ENCODE measurements at regions not wholly inside any gene's neighbourhood (a gene's known extent, or its start where the extent isn't known, plus 50 kb on each side); places are given as distances from the start of the nearest gene placed in this dataset.

DNA sequence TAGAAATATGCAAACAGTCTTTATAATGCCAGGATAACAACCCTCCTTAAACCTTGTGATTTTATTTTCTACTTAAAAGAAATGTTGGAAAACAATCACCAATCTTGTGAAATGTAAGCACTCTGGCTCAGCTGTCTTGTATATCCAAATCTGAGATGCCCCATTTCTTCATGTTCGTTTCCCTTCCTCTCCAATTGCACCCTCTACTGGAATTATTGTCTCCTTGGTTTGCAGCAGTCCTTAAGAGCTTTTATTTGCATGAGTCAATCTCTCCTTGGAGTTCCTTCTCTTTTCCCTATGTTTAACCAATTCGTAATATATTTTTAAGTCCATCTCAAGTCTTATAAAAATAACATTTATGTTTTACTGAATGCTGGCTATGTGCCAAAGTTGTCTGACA, 362.0 kb upstream of the CDH10 start:
- DNase-seq (no peak), ATAC-seq (no peak)
- no peak overlapping the region for H3K4me3 ChIP-seq
- TF ChIP-seq, protein P1, sequence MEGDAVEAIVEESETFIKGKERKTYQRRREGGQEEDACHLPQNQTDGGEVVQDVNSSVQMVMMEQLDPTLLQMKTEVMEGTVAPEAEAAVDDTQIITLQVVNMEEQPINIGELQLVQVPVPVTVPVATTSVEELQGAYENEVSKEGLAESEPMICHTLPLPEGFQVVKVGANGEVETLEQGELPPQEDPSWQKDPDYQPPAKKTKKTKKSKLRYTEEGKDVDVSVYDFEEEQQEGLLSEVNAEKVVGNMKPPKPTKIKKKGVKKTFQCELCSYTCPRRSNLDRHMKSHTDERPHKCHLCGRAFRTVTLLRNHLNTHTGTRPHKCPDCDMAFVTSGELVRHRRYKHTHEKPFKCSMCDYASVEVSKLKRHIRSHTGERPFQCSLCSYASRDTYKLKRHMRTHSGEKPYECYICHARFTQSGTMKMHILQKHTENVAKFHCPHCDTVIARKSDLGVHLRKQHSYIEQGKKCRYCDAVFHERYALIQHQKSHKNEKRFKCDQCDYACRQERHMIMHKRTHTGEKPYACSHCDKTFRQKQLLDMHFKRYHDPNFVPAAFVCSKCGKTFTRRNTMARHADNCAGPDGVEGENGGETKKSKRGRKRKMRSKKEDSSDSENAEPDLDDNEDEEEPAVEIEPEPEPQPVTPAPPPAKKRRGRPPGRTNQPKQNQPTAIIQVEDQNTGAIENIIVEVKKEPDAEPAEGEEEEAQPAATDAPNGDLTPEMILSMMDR (IDR thresholded peaks at IDR 0.05), result no peak
- no peaks in the 10 kb centered on the region for H3K36me3 ChIP-seq (ENCODE audit: low read depth)
- peaks cover 33% of the 10 kb centered on the region for H3K9me3 ChIP-seq
- no peaks in the 10 kb centered on the region for H3K4me1 ChIP-seq (ENCODE audit: low read depth)
- intact Hi-C loops (cut with DNase I, micrococcal nuclease), result no loop called here

DNA sequence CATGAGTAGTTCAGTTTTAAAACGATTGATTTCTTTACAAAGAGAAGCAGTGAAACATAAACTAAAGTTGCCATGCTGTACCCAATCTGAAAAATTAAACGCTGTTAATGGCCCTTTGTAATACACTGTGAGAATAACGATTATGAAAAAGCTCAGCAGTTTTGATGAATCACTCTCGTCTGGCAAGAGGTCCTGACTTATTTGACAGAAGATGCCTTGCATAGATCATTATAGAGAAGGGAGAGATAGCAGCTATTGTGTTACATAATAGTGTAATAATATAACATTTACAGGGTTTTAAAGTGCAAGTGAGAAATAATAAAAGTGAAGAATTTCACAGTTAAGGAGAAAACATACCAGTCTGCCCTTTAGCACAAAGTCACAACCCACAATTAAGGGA, 361.5 kb upstream of the CDH10 start:
- ATAC-seq, result no peak
- Histone ChIP-seq H3K4me1 (ENCODE audit: low read depth) (no peaks in the 10 kb centered on the region), H3K4me3 (no peak overlapping the region), H3K36me3 (ENCODE audit: low read depth) (no peaks in the 10 kb centered on the region), H3K9me3 (peaks cover 30% of the 10 kb centered on the region)
- DNase-seq, result no peak
- TF ChIP-seq, protein P1 (IDR thresholded peaks at IDR 0.05), result no peak
- intact Hi-C loops (cut with DNase I, micrococcal nuclease), result no loop called here

DNA sequence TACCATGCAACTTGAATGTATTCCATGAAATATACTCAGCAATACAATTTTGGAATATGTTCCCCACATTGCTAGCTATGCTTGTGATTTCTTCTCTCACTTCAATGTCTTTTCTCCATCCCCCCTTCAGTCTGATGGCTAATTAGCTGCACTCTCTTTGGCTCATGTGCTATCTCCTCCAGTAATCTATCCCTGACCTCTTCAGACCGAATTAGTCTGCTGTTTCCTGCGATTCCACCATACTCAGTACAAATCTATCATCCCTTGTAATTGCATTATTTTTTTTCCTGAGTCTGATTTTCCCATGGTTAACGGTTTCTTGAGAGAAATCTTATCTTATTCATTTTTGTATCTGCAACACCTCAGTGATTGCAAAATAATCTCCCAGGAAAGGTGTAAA, 360.7 kb upstream of the CDH10 start:
- peaks cover 28% of the 10 kb centered on the region for H3K9me3 ChIP-seq
- intact Hi-C loops (cut with DNase I, micrococcal nuclease), result no loop called here

DNA sequence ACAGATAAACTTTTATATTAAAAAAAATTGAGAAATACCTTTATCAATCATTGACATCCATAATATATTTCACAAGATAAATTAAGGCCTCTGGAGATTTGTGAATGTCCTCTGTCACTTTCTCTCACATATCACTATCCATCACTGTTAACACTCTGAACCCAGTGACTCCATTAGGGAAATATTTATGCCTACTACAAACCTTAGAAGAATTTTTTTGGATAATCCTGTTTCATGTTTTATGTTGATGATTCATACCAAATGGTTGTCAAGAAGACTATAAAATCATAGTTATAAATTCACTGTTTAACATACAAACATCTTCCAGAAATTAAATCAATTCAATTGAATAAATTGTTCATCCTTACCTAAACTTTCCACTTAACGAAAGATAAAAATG, 357.6 kb upstream of the CDH10 start:
- TF ChIP-seq, protein P1 (IDR thresholded peaks at IDR 0.05), result no peak
- no peak for ATAC-seq
- Histone ChIP-seq H3K4me1 (ENCODE audit: low read depth) (no peaks in the 10 kb centered on the region), H3K9me3 (peaks cover 17% of the 10 kb centered on the region), H3K4me3 (no peak overlapping the region), H3K36me3 (ENCODE audit: low read depth) (no peaks in the 10 kb centered on the region)
- no peak for DNase-seq
- intact Hi-C loops (cut with DNase I, micrococcal nuclease), result no loop called here

More for the DNA sequence above, 360.7 kb upstream of the CDH10 start:
- no peak for ATAC-seq
- no peaks in the 10 kb centered on the region for H3K4me1 ChIP-seq (ENCODE audit: low read depth)
- no peaks in the 10 kb centered on the region for H3K36me3 ChIP-seq (ENCODE audit: low read depth)
- TF ChIP-seq, protein P1 (IDR thresholded peaks at IDR 0.05), result no peak
- no peak overlapping the region for H3K4me3 ChIP-seq
- DNase-seq, result no peak

DNA sequence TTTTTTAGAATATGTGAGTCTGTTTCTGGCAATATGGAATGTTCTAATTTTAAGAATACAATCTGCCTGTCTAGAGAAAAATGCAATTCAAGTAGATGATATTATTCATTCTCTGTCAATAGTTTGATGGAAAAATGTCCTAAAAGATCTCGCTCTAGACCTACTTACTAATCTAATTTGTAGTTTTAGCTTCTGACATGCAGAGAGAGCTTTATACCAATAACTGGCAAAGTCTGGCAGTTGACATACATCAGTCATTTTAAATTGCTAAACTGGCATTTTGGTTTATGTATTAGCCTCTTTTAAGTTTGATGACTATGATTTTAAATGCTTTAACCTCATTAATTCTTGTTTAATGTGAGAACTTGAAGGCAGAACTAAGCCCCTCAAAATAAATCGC, 355.0 kb upstream of the CDH10 start:
- peaks cover 14% of the 10 kb centered on the region for H3K9me3 ChIP-seq
- H3K36me3 ChIP-seq (ENCODE audit: low read depth), result no peaks in the 10 kb centered on the region
- TF ChIP-seq, protein P1 (IDR thresholded peaks at IDR 0.05), result no peak
- intact Hi-C loops (cut with DNase I, micrococcal nuclease), result no loop called here
- no peak overlapping the region for H3K4me3 ChIP-seq
- no peaks in the 10 kb centered on the region for H3K4me1 ChIP-seq (ENCODE audit: low read depth)
- DNase-seq (no peak), ATAC-seq (no peak)

DNA sequence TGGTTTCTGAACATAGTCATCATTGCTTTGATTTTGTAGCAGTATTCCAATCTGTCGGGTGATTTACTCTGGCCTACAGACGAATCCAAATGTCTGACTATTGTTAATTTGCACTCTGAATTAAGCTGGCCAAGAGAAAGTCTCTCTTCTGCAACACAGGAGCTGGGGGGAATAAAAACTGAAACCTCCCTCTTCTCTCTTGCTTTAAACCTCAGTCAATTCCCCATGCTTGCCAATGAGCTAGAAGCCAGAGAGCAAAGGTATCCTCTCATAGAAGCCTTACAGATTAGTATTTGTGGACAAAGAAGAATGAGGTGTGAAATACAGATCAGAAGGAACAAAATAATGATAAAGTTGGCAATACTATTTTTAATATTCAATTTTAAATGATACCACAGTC, 353.9 kb upstream of the CDH10 start:
- Histone ChIP-seq H3K9me3 (peaks cover 15% of the 10 kb centered on the region), H3K36me3 (ENCODE audit: low read depth) (no peaks in the 10 kb centered on the region), H3K4me3 (no peak overlapping the region), H3K4me1 (ENCODE audit: low read depth) (no peaks in the 10 kb centered on the region)
- no peak for ATAC-seq
- intact Hi-C loops (cut with DNase I, micrococcal nuclease), result no loop called here
- no peak for DNase-seq
- TF ChIP-seq, protein P1 (IDR thresholded peaks at IDR 0.05), result no peak
